RWPE2 (cell line): ENCODE measurements at regions not wholly inside any gene's neighbourhood (a gene's known extent, or its start where the extent isn't known, plus 50 kb on each side); places are given as distances from the start of the nearest gene placed in this dataset.

Source experiments
- ATAC-seq: fragments of 200-7000 bp; cut with Tn5 transposase; 3 replicates; pipeline ENCODE4 v1.9.1; 2021; ENCODE audit warnings: low read depth
- DNase-seq: peaks from one replicate; pipeline ENCODE4 v3.0.0-alpha.2; 2020; ENCODE audit warnings: low spot score
- H3K27ac ChIP-seq: fragments of 450-650 bp; 2 replicates; pipeline ENCODE4 v1.5.1; 2017; ENCODE audit warnings: mild to moderate bottlenecking; ENCODE audit not compliant: poor library complexity, severe bottlenecking
- H3K27me3 ChIP-seq: fragments of 250-450 bp; sonication (Bioruptor Pico); 2 replicates; pipeline ENCODE4 v1.5.1; 2021; ENCODE audit warnings: mild to moderate bottlenecking, moderate library complexity; ENCODE audit not compliant: insufficient read depth, poor library complexity, severe bottlenecking
- H3K36me3 ChIP-seq: fragments of 250-450 bp; sonication (Bioruptor Pico); 2 replicates; pipeline ENCODE4 v1.5.1; 2020; ENCODE audit warnings: low read depth, mild to moderate bottlenecking, moderate library complexity
- H3K4me1 ChIP-seq: fragments of 250-450 bp; sonication (Bioruptor Pico); 2 replicates; pipeline ENCODE4 v1.5.1; 2021; ENCODE audit warnings: mild to moderate bottlenecking, moderate library complexity; ENCODE audit not compliant: insufficient read depth, poor library complexity, severe bottlenecking
- H3K4me3 ChIP-seq: fragments of 250-450 bp; sonication (Bioruptor Pico); 2 replicates; pipeline ENCODE4 v1.5.1; 2021; ENCODE audit warnings: mild to moderate bottlenecking, moderate library complexity; ENCODE audit not compliant: severe bottlenecking
- H3K9me3 ChIP-seq: fragments of 250-450 bp; sonication (Bioruptor Pico); 2 replicates; pipeline ENCODE4 v1.5.1; 2021; ENCODE audit warnings: mild to moderate bottlenecking, moderate library complexity; ENCODE audit not compliant: severe bottlenecking
- CTCF ChIP-seq: fragments of 450-650 bp; IDR thresholded peaks from one replicate; pipeline ENCODE4 v1.5.1; 2017; ENCODE audit warnings: mild to moderate bottlenecking, moderate library complexity; ENCODE audit not compliant: poor library complexity, severe bottlenecking

- ATAC-seq (no peak), DNase-seq (no peak)
- TF ChIP-seq CTCF, result no peak
- H3K9me3 ChIP-seq, result no peaks in the 10 kb centered on the region
- no peaks in the 10 kb centered on the region for H3K36me3 ChIP-seq
- no peak overlapping the region for H3K27ac ChIP-seq
- no peaks in the 10 kb centered on the region for H3K4me1 ChIP-seq
- peaks cover 33% of the 10 kb centered on the region for H3K27me3 ChIP-seq
- no peak overlapping the region for H3K4me3 ChIP-seq
Observed at GRCh38 chr14:44166611-44167010, 340.5 kb downstream of the FSCB start.

- Histone ChIP-seq H3K36me3 (no peaks in the 10 kb centered on the region), H3K4me3 (no peak overlapping the region), H3K4me1 (no peaks in the 10 kb centered on the region), H3K27me3 (peaks cover 33% of the 10 kb centered on the region), H3K9me3 (no peaks in the 10 kb centered on the region), H3K27ac (no peak overlapping the region)
- DNase-seq (no peak), ATAC-seq (no peak)
- TF ChIP-seq CTCF, result no peak
Observed at GRCh38 chr14:44165936-44166335, 341.1 kb downstream of the FSCB start.

GRCh38 chr14:44165286-44165685, 341.8 kb downstream of the FSCB start:
- no peak for TF ChIP-seq CTCF
- Histone ChIP-seq H3K27ac (no peak overlapping the region), H3K27me3 (peaks cover 33% of the 10 kb centered on the region), H3K9me3 (no peaks in the 10 kb centered on the region), H3K36me3 (no peaks in the 10 kb centered on the region), H3K4me1 (no peaks in the 10 kb centered on the region), H3K4me3 (no peak overlapping the region)
- DNase-seq (no peak), ATAC-seq (no peak)

GRCh38 chr14:44163946-44164345, 343.1 kb downstream of the FSCB start:
- peaks cover 33% of the 10 kb centered on the region for H3K27me3 ChIP-seq
- no peak overlapping the region for H3K27ac ChIP-seq
- TF ChIP-seq CTCF, result no peak
- no peak for ATAC-seq
- H3K36me3 ChIP-seq, result no peaks in the 10 kb centered on the region
- no peak overlapping the region for H3K4me3 ChIP-seq
- no peaks in the 10 kb centered on the region for H3K4me1 ChIP-seq
- H3K9me3 ChIP-seq, result no peaks in the 10 kb centered on the region
- no peak for DNase-seq

GRCh38 chr14:44162197-44162596, 344.9 kb downstream of the FSCB start:
- no peak overlapping the region for H3K27ac ChIP-seq
- no peak for DNase-seq
- H3K4me1 ChIP-seq, result no peaks in the 10 kb centered on the region
- TF ChIP-seq CTCF, result no peak
- no peaks in the 10 kb centered on the region for H3K36me3 ChIP-seq
- no peaks in the 10 kb centered on the region for H3K9me3 ChIP-seq
- ATAC-seq, result no peak
- no peak overlapping the region for H3K4me3 ChIP-seq
- H3K27me3 ChIP-seq, result peaks cover 21% of the 10 kb centered on the region
